GM18520 (cell line): ENCODE measurements at regions not wholly inside any gene's neighbourhood (a gene's known extent, or its start where the extent isn't known, plus 50 kb on each side); places are given as distances from the start of the nearest gene placed in this dataset.
"Not testable (repeated sequence)": the region's sequence is repeated elsewhere in the genome, so short reads cannot be mapped to it uniquely, and the experiment has no call there.

ENCODE experiments used
- ATAC-seq: cut with Tn5 transposase; IDR thresholded peaks from one replicate; pipeline ENCODE4 v1.9.1; 2021; ENCODE audit not compliant: unreplicated experiment

GRCh38 chr4:20124317-20125026, 127.2 kb upstream of the SLIT2 start:
- no peak for ATAC-seq

GRCh38 chr4:20122198-20122988, 129.3 kb upstream of the SLIT2 start:
- ATAC-seq: no peak

GRCh38 chr4:20119141-20119540, 132.6 kb upstream of the SLIT2 start:
- no peak for ATAC-seq

GRCh38 chr4:20109391-20109790, 142.3 kb upstream of the SLIT2 start:
- no peak for ATAC-seq

GRCh38 chr4:20106921-20107320, 144.8 kb upstream of the SLIT2 start:
- ATAC-seq: no peak

DNA sequence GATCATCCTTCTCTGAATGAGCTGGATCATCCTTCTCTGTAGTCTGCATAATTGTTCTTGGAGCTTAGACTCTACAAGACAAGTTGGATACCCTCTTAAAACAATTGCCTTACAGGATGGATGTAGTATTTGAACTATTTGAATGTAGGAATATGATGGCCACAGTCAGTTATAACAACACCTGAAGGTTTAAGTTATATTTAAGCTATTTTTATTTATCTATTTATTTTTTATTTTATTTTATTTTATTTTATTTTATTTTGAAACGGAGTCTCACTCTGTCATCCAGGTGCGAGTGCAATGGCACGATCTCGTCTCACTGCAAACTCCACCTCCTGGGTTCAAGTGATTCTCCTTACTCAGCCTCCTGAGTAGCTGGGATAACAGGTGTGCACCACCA, 149.9 kb upstream of the SLIT2 start:
- ATAC-seq: no peak

GRCh38 chr4:20096911-20097310, 154.8 kb upstream of the SLIT2 start:
- no peak for ATAC-seq

DNA sequence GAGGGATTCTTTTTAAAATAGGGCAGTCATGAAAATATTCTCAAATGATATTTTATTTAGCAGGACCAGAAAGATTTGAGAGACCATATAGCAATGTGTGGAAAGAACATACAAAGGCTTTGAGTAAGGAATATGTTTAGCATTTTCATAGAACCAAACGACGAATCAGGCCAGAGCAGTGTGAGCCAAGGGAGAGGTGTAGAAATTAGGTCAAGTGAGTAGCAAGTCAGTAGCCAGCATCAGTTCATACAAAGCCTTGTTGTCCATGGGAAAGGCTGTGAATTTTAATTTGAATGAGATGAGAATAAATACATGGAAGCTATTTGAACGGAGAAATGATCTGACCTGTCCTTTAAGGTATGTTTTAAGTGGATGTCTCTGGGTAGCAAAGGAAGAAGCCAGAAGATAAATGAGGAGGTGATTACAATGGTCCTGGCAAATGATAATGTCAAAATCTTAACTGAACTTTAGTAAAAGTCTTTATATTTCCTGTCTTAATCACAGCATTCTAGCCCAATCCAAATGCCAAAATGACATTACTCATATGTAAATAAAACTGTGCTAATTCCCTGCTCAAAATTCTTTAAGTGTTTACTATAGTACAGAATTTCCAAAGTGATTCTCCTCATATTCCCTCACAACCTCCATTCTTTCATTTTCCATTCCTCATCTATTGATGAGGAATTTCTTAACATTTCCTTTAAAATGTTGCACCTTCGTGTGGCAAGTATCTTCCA, 155.7 kb upstream of the SLIT2 start:
- ATAC-seq: no peak

DNA sequence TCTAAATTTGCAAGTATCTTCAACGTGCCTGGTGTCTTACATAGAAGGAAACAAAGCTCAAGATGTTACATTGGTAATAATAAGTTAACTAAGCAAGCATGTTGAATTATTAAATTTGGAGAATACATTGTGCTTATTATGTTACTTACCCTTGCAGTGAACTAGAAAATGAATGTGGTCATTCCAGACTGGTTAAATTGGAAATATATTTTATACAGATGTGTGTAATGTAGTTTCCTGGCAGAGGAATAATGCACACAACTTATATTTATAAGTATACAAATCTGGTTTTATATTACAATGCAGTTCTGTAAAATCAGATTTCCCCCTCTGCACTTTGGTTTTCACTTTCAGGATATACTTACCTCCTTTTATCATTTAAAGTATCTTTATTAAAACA, 159.9 kb upstream of the SLIT2 start:
- ATAC-seq: no peak

GRCh38 chr4:20087522-20087911, 164.2 kb upstream of the SLIT2 start:
- no peak for ATAC-seq

- no peak for ATAC-seq
Measured at GRCh38 chr4:20086799-20087521, 164.7 kb upstream of the SLIT2 start.

DNA sequence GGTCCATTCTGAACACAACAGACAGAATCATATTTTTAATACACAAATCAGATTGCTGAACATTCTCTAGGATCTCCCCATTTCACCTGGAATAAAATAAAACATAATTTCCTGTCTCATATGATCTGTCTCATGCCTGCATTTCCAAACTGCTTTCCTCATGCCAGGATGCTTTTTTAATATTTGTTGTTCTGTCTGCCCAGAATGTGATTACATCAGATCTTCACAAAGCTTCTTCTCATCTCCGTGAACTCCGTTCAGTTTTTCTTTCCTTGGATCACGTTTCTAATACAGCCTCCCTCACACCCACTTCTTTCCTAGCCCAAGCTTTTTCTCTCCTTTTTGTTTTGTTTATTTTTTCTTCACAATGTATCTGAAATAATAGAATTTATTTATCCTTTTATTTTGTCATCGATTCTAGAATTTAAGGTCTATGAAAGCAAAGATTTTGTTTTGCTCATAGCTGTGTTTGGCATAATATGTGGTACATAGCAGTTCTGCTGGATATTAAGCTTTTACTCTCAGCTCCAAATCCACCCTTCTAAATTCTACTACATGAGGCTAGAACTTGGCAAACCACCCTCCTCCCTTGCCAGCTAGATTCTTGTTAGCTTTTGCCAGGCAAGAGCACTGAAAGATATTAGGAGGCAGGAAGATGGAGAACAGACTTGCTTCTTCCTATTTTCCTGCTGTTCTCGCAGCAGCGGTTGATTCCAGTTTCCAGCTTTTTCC, 165.5 kb upstream of the SLIT2 start:
- ATAC-seq: no peak

DNA sequence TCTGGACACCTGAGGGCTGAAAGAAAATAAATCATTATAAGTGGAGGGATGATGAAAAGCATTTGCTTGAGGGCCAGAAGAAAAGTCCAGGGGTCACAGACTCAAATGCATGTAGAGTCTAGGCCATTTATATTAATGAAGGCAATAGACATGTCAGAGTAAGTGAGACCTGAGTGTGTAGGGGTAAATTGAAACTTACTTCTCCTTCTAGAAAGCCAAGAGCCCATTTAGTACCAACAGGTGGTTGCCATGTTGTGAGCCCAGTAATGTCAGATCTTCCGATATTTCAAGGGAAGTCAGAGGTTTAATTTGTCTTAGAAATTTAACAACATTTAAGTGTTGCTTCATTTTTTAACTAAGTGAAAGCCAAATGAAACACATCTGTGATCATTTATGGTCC, 166.1 kb upstream of the SLIT2 start:
- no peak for ATAC-seq

DNA sequence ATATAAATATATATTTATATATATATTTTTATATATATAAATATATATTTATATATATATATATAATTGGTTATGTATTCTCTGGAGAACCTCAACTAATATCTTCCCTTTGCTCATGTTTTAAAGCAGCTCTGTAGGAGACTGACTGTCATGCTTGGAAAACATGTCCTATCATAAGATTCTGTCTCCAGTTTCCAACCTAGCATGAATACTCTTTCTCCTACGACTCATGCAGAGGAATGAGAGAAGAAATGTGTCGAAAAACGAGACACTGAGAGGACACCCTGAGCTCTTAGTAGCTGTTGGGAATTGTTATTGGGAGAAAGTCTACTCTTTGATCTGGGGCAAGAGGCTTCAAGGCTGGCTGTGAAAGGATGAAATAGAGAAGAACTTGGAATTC, 166.5 kb upstream of the SLIT2 start:
- no peak for ATAC-seq

DNA sequence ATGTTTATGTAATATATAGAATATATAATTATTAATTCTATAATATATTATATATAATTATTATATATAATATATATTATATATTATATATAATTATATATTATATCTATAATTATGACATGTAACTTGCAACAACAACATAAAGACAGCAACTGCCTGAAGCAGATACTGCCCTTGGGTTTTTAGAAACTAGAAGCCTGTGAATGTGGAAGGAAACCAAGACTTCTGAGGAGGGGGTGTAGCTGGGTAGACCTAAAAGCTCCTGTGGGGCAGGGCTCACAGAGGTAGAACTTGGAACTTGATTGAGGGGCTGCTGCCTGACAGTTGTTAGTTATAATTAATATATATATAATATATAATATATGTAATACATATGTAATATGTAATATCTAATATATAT, 167.2 kb upstream of the SLIT2 start:
- ATAC-seq: no peak

GRCh38 chr4:20078644-20079043, 173.1 kb upstream of the SLIT2 start:
- no peak for ATAC-seq

GRCh38 chr4:20075248-20075871, 176.3 kb upstream of the SLIT2 start:
- ATAC-seq: no peak

DNA sequence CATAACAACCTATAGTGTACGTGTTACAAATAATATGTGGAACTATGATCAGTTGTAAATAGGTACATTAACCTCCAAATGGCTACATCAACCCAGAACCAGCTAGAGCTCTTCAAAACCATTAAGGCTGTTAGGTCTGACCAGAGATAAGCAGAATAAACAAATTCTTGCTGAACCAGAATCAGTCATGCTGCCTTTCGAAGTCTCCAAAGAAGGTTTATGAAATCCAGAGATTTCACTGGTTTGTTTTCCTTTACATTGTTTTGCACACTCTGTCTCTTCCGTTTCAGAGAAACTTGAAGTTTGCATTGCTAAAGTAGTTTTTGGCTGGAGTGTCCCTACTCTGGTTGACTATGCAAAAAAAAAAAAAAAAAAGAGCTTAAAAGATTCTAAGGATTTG, 177.3 kb upstream of the SLIT2 start:
- ATAC-seq: no peak

- no peak for ATAC-seq
Measured at GRCh38 chr4:20065952-20066351, 185.8 kb upstream of the SLIT2 start.

GRCh38 chr4:20062857-20063256, 188.8 kb upstream of the SLIT2 start:
- not testable (repeated sequence) for ATAC-seq
